ENCODE measurements at regions not wholly inside any gene's neighbourhood (a gene's known extent, or its start where the extent isn't known, plus 50 kb on each side); places are given as distances from the start of the nearest gene placed in this dataset.

DNA sequence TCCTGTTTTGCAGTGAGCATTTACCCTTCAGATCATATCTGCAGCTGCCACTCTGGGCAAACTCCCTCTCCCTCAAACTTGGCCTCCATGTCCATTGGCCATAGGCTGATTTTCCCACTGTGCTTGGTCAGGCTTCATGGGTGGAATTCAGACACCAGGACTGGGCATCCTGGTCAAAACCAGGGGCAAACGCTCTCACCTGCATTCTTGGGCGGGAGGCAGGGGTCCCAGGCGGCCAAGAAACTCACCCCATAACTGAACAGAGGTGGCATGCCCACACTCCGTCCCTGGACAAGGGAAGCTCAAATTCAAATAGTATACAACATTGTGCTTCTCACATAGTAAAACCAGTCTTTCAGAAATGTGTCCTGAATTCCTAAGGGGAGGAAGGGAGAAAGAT is 81.1 kb upstream of the ZNF648 start:
- Histone ChIP-seq H3K27ac (no peak overlapping the region), H3K36me3 (no peaks in the 10 kb centered on the region), H3K4me1 (peaks cover 0 to 10% (median 0%) of the 10 kb centered on the region in 4 donors), H3K27me3 (no peaks in the 10 kb centered on the region), H3K9me3 (no peaks in the 10 kb centered on the region), H3K4me3 (no peak overlapping the region)
- WGBS (ENCODE audit: insufficient coverage, low coverage, low lambda C conversion rate, missing lambda C conversion rate) = 65% methylated on average over 4 of the region's 4 CpGs
- ATAC-seq = no peak
- no peak for DNase-seq
- no peak for TF ChIP-seq POLR2A (IDR thresholded peaks at IDR 0.05)
- TF ChIP-seq, protein P1, sequence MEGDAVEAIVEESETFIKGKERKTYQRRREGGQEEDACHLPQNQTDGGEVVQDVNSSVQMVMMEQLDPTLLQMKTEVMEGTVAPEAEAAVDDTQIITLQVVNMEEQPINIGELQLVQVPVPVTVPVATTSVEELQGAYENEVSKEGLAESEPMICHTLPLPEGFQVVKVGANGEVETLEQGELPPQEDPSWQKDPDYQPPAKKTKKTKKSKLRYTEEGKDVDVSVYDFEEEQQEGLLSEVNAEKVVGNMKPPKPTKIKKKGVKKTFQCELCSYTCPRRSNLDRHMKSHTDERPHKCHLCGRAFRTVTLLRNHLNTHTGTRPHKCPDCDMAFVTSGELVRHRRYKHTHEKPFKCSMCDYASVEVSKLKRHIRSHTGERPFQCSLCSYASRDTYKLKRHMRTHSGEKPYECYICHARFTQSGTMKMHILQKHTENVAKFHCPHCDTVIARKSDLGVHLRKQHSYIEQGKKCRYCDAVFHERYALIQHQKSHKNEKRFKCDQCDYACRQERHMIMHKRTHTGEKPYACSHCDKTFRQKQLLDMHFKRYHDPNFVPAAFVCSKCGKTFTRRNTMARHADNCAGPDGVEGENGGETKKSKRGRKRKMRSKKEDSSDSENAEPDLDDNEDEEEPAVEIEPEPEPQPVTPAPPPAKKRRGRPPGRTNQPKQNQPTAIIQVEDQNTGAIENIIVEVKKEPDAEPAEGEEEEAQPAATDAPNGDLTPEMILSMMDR (IDR thresholded peaks at IDR 0.05) = no peak
- intact Hi-C loops (cut with DNase I) = loop anchor here (5.0 to 10.0 kb wide), 3 partner anchors 55 to 252 kb away; partner anchors contain the start of gene GLUL (in 2 of the 2)

DNA sequence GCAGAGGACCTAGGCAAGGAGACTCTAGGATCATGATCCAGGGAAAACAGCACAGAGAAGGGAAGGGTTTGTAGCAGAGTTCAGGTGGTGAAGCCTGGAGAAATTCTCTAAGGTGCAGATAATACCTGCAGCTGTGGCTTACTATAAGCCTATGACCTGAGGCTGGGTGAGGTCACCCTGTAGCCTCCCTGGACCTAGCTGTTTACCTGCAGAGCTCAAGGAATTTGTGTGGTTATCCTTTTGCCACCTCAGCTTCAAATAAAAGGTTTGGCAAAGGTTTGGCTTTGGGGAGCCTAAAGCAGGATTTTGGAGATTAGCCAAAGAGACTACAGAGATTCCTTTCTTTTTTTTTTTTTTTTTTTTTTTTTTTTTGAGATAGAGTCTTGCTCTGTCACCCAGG is 79.5 kb upstream of the ZNF648 start:
- peaks cover 0 to 10% (median 0%) of the 10 kb centered on the region in 4 donors for H3K4me1 ChIP-seq
- H3K27me3 ChIP-seq = no peaks in the 10 kb centered on the region
- H3K9me3 ChIP-seq = no peaks in the 10 kb centered on the region
- no peak overlapping the region for H3K27ac ChIP-seq
- TF ChIP-seq POLR2A (IDR thresholded peaks at IDR 0.05) = no peak
- TF ChIP-seq, protein P1 (IDR thresholded peaks at IDR 0.05) = no peak
- H3K36me3 ChIP-seq = no peaks in the 10 kb centered on the region
- no peak for DNase-seq
- intact Hi-C loops (cut with DNase I) = loop anchor here (5.0 to 10.0 kb wide), 3 partner anchors 54 to 254 kb away; partner anchors contain the start of gene GLUL (in 2 of the 2)
- no peak for ATAC-seq
- no peak overlapping the region for H3K4me3 ChIP-seq

DNA sequence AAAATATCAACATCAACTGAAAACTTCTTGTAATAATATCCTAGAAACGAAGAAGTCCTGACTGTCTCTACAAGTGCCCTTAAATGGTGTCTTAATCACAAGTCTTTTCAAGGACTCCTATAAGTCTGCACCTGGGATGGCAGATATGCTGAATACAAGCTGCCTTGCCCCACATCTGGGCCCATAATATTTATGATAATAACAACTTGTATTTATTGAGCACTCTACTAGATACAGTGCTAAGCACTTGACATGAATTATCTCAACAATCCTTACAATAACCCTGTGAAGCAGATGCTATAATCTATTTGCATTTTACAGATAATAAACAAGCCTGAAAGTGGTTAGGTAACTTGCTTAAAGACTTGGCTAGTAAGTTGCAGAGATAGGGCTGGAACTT is 78.0 kb upstream of the ZNF648 start:
- Histone ChIP-seq H3K9me3 (no peaks in the 10 kb centered on the region), H3K27me3 (no peaks in the 10 kb centered on the region), H3K4me1 (peaks cover 0 to 10% (median 0%) of the 10 kb centered on the region in 4 donors), H3K4me3 (no peak overlapping the region), H3K27ac (no peak overlapping the region), H3K36me3 (no peaks in the 10 kb centered on the region)
- no peak for DNase-seq
- 67% methylated on average over 1 of the region's 1 CpG for WGBS (ENCODE audit: insufficient coverage, low coverage, low lambda C conversion rate, missing lambda C conversion rate)
- intact Hi-C loops (cut with DNase I) = no loop called here
- no peak for ATAC-seq
- TF ChIP-seq POLR2A (IDR thresholded peaks at IDR 0.05) = no peak
- TF ChIP-seq, protein P1 (IDR thresholded peaks at IDR 0.05) = no peak

DNA sequence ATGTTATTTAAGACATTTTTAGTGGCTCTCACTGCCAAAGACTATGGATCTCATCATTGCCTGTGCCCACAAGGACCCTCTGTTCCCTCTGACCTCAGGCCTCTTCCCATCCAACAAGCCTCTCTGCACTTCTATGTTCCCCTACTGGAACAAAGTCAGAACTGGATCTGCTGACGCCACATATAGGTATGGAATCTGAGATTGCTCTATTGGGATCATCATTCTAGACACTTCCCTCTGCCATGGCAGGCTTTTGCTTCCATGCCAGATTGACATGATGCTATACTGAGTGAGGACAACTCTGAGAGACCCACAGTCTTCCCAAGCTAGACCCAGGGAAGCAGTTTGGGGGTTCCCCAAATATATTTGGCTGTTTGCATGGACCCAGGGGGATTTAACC is 76.0 kb upstream of the ZNF648 start:
- Histone ChIP-seq H3K4me1 (no peaks in the 10 kb centered on the region), H3K27me3 (no peaks in the 10 kb centered on the region), H3K4me3 (no peak overlapping the region), H3K27ac (no peak overlapping the region), H3K36me3 (no peaks in the 10 kb centered on the region), H3K9me3 (no peaks in the 10 kb centered on the region)
- TF ChIP-seq, protein P1 (IDR thresholded peaks at IDR 0.05) = no peak
- WGBS (ENCODE audit: insufficient coverage, low coverage, low lambda C conversion rate, missing lambda C conversion rate) = 83% methylated on average over 1 of the region's 1 CpG
- intact Hi-C loops (cut with DNase I) = no loop called here
- DNase-seq (no peak), ATAC-seq (no peak)

DNA sequence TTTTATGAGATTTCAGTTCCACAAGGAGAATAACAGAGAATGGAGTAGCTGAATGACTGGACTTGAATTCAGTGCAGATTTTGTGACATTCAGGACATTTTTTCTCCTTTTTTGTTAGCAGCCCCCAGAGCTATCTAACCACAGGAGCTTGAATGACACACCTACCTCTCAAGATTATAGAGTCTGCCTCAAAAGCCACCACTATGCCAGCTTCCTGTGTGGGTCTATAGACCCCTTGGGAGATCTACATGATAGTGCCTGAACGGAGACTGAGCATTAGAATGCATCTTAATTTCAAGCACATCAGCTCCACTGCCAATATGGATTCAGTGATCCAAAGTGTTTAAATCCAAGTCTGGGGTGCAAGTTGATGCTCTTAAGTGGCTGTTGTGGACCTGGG is 74.4 kb upstream of the ZNF648 start:
- 80% methylated on average over 1 of the region's 1 CpG for WGBS (ENCODE audit: insufficient coverage, low coverage, low lambda C conversion rate, missing lambda C conversion rate)
- Histone ChIP-seq H3K27ac (no peak overlapping the region), H3K27me3 (no peaks in the 10 kb centered on the region), H3K36me3 (no peaks in the 10 kb centered on the region), H3K4me3 (no peak overlapping the region), H3K9me3 (no peaks in the 10 kb centered on the region), H3K4me1 (no peaks in the 10 kb centered on the region)
- TF ChIP-seq, protein P1 (IDR thresholded peaks at IDR 0.05) = no peak
- no peak for TF ChIP-seq POLR2A (IDR thresholded peaks at IDR 0.05)
- DNase-seq = no peak
- intact Hi-C loops (cut with DNase I) = no loop called here
- no peak for ATAC-seq
